OCI-LY1 (cell line): ENCODE measurements at regions not wholly inside any gene's neighbourhood (a gene's known extent, or its start where the extent isn't known, plus 50 kb on each side); places are given as distances from the start of the nearest gene placed in this dataset.

Experiments
- H2AFZ ChIP-seq: fragments of 200-600 bp; sonication (generic), shearing (Covaris generic); 2 replicates; pipeline ENCODE4 v1.6.0; 2014; ENCODE audit warnings: antibody characterized with exemption, mild to moderate bottlenecking, low read length
- H3F3A ChIP-seq: fragments of 200-600 bp; sonication (generic), shearing (Covaris generic); 2 replicates; pipeline ENCODE4 v1.6.0; 2014; ENCODE audit warnings: mild to moderate bottlenecking, antibody characterized with exemption, low read length, moderate library complexity; ENCODE audit not compliant: insufficient read depth
- H3K27ac ChIP-seq: fragments of 200-600 bp; sonication (generic); 2 replicates; pipeline ENCODE4 v1.5.1; 2014; ENCODE audit warnings: low read length, mixed run types, mild to moderate bottlenecking, low read depth; ENCODE audit not compliant: poor library complexity, severe bottlenecking
- H3K27me3 ChIP-seq: fragments of 200-600 bp; sonication (generic); 2 replicates; pipeline ENCODE4 v1.6.0; 2014; ENCODE audit warnings: antibody characterized with exemption, mild to moderate bottlenecking, low read length, moderate library complexity; ENCODE audit not compliant: insufficient read depth
- H3K36me3 ChIP-seq: fragments of 200-600 bp; sonication (generic); 2 replicates; pipeline ENCODE4 v1.6.1; 2014; ENCODE audit warnings: mild to moderate bottlenecking, antibody characterized with exemption, low read length, moderate library complexity, mixed read lengths; ENCODE audit not compliant: insufficient read depth
- H3K4me1 ChIP-seq: fragments of 200-600 bp; sonication (generic); 2 replicates; pipeline ENCODE4 v1.5.1; 2014; ENCODE audit warnings: mild to moderate bottlenecking, low read length, moderate library complexity; ENCODE audit not compliant: insufficient read depth, severe bottlenecking
- H3K4me2 ChIP-seq: fragments of 200-600 bp; sonication (generic), shearing (Covaris generic); 2 replicates; pipeline ENCODE4 v1.6.1; 2014; ENCODE audit warnings: low read length
- H3K4me3 ChIP-seq: fragments of 200-600 bp; sonication (generic); 2 replicates; pipeline ENCODE4 v1.5.1; 2014; ENCODE audit warnings: low read length, low read depth, mild to moderate bottlenecking, mixed read lengths; ENCODE audit not compliant: poor library complexity, severe bottlenecking
- H3K79me2 ChIP-seq: fragments of 200-600 bp; shearing (Covaris generic); 2 replicates; pipeline ENCODE4 v1.6.1; 2016; ENCODE audit warnings: mixed run types, low read length, mixed read lengths; ENCODE audit not compliant: insufficient read depth
- H3K9ac ChIP-seq: fragments of 200-600 bp; sonication (generic), shearing (Covaris generic); 2 replicates; pipeline ENCODE4 v1.6.1; 2014; ENCODE audit warnings: mild to moderate bottlenecking, low read length, mixed read lengths
- H3K9me2 ChIP-seq: fragments of 200-600 bp; sonication (generic), shearing (Covaris generic); 2 replicates; pipeline ENCODE4 v1.6.1; 2014; ENCODE audit warnings: low read depth, mild to moderate bottlenecking, low read length, mixed read lengths
- H3K9me3 ChIP-seq: fragments of 200-600 bp; shearing (Covaris generic); 2 replicates; pipeline ENCODE4 v1.6.1; 2014; ENCODE audit warnings: low read length, mixed read lengths
- H4K20me1 ChIP-seq: fragments of 200-600 bp; sonication (generic), shearing (Covaris generic); 2 replicates; pipeline ENCODE4 v1.6.0; 2016; ENCODE audit warnings: mild to moderate bottlenecking, low read length; ENCODE audit not compliant: insufficient read depth
- CTCF ChIP-seq: fragments of 200-600 bp; sonication (generic), shearing (Covaris generic); IDR thresholded peaks from 2 replicates; pipeline ENCODE4 v1.5.1; 2017; ENCODE audit warnings: mild to moderate bottlenecking, antibody characterized with exemption, low read length, moderate library complexity, mixed read lengths
- EZH2 ChIP-seq: fragments of 200-600 bp; sonication (generic), shearing (Covaris generic); IDR thresholded peaks from 2 replicates; pipeline ENCODE4 v1.8.0; 2017; ENCODE audit warnings: borderline replicate concordance, mixed run types, mild to moderate bottlenecking, antibody characterized with exemption, low read length, moderate library complexity, mixed read lengths

DNA sequence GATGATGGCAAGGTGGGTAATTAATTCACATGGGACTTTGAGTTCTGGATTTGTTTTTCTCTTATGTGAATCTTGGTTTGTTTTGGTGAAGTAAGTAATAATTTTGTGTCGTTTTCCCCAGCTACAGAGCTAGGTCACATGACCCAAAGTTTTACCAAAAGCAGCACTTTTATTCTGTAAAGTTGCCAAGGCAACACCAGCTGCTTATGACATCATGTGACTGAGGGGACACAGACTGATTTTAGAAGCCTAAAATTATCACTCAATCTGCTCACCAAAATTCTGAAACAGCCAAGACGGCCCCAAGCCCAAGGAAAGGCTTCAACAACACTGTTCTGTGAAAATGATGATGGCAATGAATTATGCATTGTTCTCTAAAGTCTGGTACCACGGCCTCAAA lies 63.9 kb downstream of the MEX3B start:
- no peak overlapping the region for H3K9ac ChIP-seq
- TF ChIP-seq EZH2 (no peak), CTCF (no peak)

GRCh38 chr15:81977464-81977863 lies 68.4 kb downstream of the MEX3B start:
- Histone ChIP-seq H3K4me2 (no peak overlapping the region), H3K27me3 (no peaks in the 10 kb centered on the region), H3K27ac (no peak overlapping the region), H4K20me1 (no peaks in the 10 kb centered on the region), H3K36me3 (no peaks in the 10 kb centered on the region), H3K4me1 (peaks cover 9% of the 10 kb centered on the region), H3K9me2 (no peaks in the 10 kb centered on the region), H2AFZ (no peak overlapping the region), H3K9ac (no peak overlapping the region), H3K4me3 (no peak overlapping the region), H3K9me3 (peaks cover 12% of the 10 kb centered on the region; the same call in 1 of the 2 replicates), H3K79me2 (no peaks in the 10 kb centered on the region), H3F3A (no peaks in the 10 kb centered on the region)
- no peak for TF ChIP-seq CTCF
- TF ChIP-seq EZH2, result no peak

More for the DNA sequence above, 63.9 kb downstream of the MEX3B start:
- no peak overlapping the region for H3K27ac ChIP-seq
- no peak overlapping the region for H3K4me3 ChIP-seq
- no peak overlapping the region for H2AFZ ChIP-seq
- peaks cover 9% of the 10 kb centered on the region for H3K4me1 ChIP-seq
- no peaks in the 10 kb centered on the region for H3K36me3 ChIP-seq
- H3K27me3 ChIP-seq, result no peaks in the 10 kb centered on the region
- H3K9me3 ChIP-seq, result peaks cover 12% of the 10 kb centered on the region; the same call in 1 of the 2 replicates
- H3K9me2 ChIP-seq, result no peaks in the 10 kb centered on the region
- no peaks in the 10 kb centered on the region for H3F3A ChIP-seq
- no peaks in the 10 kb centered on the region for H4K20me1 ChIP-seq
- H3K79me2 ChIP-seq, result no peaks in the 10 kb centered on the region
- peak overlapping the region; percentile 12; the same call in 1 of the 2 replicates for H3K4me2 ChIP-seq

DNA sequence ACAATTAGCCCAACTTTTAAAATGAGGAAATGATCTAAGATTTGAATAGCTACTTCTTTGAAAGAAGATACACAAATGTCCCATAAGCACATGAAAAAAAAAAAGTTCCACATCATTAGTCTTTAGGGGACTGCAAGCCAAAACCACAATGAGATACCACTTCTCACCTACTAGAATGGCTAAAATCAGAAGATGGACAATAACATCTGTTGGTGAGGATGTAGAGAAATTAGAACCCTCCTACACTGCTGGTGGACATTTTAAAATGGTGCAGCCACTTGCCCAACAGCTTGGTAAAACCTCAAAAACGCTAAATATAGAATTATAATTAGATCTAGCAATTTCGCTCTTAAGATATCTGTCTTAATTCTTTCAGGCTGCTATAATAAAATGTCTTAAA lies 77.1 kb downstream of the MEX3B start:
- H3K4me2 ChIP-seq, result no peak overlapping the region
- no peak overlapping the region for H2AFZ ChIP-seq
- no peaks in the 10 kb centered on the region for H3K9me2 ChIP-seq
- no peaks in the 10 kb centered on the region for H3K4me1 ChIP-seq
- no peak overlapping the region for H3K27ac ChIP-seq
- no peaks in the 10 kb centered on the region for H3K9me3 ChIP-seq
- H3K36me3 ChIP-seq, result peaks cover 3% of the 10 kb centered on the region; the same call in 1 of the 2 replicates
- H4K20me1 ChIP-seq, result no peaks in the 10 kb centered on the region
- H3K9ac ChIP-seq, result no peak overlapping the region
- no peaks in the 10 kb centered on the region for H3K27me3 ChIP-seq
- no peak overlapping the region for H3K4me3 ChIP-seq
- no peaks in the 10 kb centered on the region for H3F3A ChIP-seq
- no peak for TF ChIP-seq CTCF
- no peak for TF ChIP-seq EZH2
- H3K79me2 ChIP-seq, result no peaks in the 10 kb centered on the region
